H1 (cell line): ENCODE measurements at regions not wholly inside any gene's neighbourhood (a gene's known extent, or its start where the extent isn't known, plus 50 kb on each side); places are given as distances from the start of the nearest gene placed in this dataset.

ENCODE experiments used
- BCL11A ChIP-seq, 2 experiments: IDR thresholded peaks; one replicate each; pipeline ENCODE4 v1.6.1; 2011; ENCODE audit warnings: low read depth in 2 of 2, low read length in 2 of 2, mild to moderate bottlenecking in 2 of 2
- CREB1 ChIP-seq: IDR thresholded peaks from 2 replicates; pipeline ENCODE4 v1.6.1; 2012; ENCODE audit warnings: inconsistent platforms
- EGR1 ChIP-seq: IDR thresholded peaks from 2 replicates; pipeline ENCODE4 v1.6.1; 2011; ENCODE audit warnings: low read depth, low read length, borderline replicate concordance
- MAFK ChIP-seq: IDR thresholded peaks from 2 replicates; pipeline ENCODE4 v1.6.1; 2012; ENCODE audit warnings: low read depth, mild to moderate bottlenecking, improper control_type of control experiment, low read length
- POU5F1 ChIP-seq: IDR thresholded peaks from 2 replicates; pipeline ENCODE4 v1.6.1; 2011; ENCODE audit warnings: low read depth, mild to moderate bottlenecking, low read length, moderate library complexity

DNA sequence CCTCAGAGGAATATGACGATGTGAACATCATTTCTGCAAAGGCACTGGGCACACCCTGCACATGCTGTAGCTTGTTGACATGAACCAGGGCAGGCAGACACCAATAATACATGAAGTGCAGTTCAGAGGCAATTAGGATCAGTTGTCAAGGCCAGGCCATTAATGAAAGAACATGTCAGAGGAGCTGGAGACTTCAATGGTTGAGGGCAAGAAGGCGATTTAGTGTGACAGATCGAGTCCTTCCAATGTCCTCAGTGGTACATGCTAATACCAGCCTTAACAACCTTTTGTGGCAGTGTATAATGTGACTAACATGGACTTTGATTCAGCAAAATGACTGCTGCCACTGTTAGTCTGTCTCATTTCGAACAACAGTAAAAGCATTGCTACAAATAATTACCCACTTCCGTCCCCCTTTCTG is 205.2 kb upstream of the NANOGP8 start (continued):
- no peak for TF ChIP-seq EGR1
- no peak for TF ChIP-seq MAFK
- TF ChIP-seq CREB1, result no peak
- no peak for TF ChIP-seq BCL11A (IDR thresholded peaks at IDR 0.05; ENCODE audit: low read depth in 2 of 2, low read length in 2 of 2)
- no peak for TF ChIP-seq POU5F1
- TF ChIP-seq, all 59 proteins: peak for 0
